Tibial nerve (tissue), 4 donors: ENCODE measurements at regions not wholly inside any gene's neighbourhood (a gene's known extent, or its start where the extent isn't known, plus 50 kb on each side); places are given as distances from the start of the nearest gene placed in this dataset.

ENCODE experiments used
- CTCF ChIP-seq, 5 experiments: fragments of 200-600 bp in 3 of 5; fragments of 450-650 bp in 2 of 5; sonication (generic) in 3 of 5; IDR thresholded peaks; one replicate each; pipeline ENCODE4 v1.5.1; 2016 to 2019; ENCODE audit warnings: antibody characterized with exemption in 5 of 5, mild to moderate bottlenecking in 3 of 5, moderate library complexity in 2 of 5
- EP300 ChIP-seq, 2 donors: sonication (generic); formaldehyde crosslinking; IDR thresholded peaks; one replicate each; pipeline ENCODE4 v1.6.1; 2017; ENCODE audit warnings: antibody characterized with exemption in 2 of 2, mild to moderate bottlenecking in 1 of 2
- POLR2A ChIP-seq, 2 donors: fragments of 450-650 bp; IDR thresholded peaks; one replicate each; pipeline ENCODE4 v1.6.1; 2017; ENCODE audit warnings: antibody characterized with exemption in 2 of 2, mild to moderate bottlenecking in 2 of 2, moderate library complexity in 2 of 2

GRCh38 chrX:151084454-151084853 lies 91.9 kb upstream of the GPR50 start:
- TF ChIP-seq CTCF (IDR thresholded peaks at IDR 0.05) (no peak), POLR2A (IDR thresholded peaks at IDR 0.05) (no peak), EP300 (IDR thresholded peaks at IDR 0.05) (no peak)
